H1 (cell line): ENCODE measurements at regions not wholly inside any gene's neighbourhood (a gene's known extent, or its start where the extent isn't known, plus 50 kb on each side); places are given as distances from the start of the nearest gene placed in this dataset.
A peak's percentile ranks its signal among the peaks of the same experiment; 100 is the strongest.

Source experiments
- CTCF ChIA-PET: fragments of 300-600 bp; sonication (Branson Sonifier 250); formaldehyde crosslinking; loops from one replicate; lab custom pipeline; 2021; ENCODE audit not compliant: partially characterized antibody; lab: Charles Lee
- POLR2A ChIA-PET: fragments of 300-600 bp; sonication (Branson Sonifier 250); formaldehyde crosslinking; loops from one replicate; lab custom pipeline; 2021; ENCODE audit warnings: inconsistent platforms; ENCODE audit not compliant: partially characterized antibody; lab: Charles Lee
- DNase-seq, 2 experiments: peaks; one replicate each; pipeline versions ENCODE4 v3.0.0 to v3.0.0-alpha.2; 2010 to 2022; ENCODE audit warnings: low spot score in 2 of 2, low read depth in 1 of 2, mixed read lengths in 1 of 2
- FAIRE-seq: peaks from 2 replicates; lab custom pipeline; 2011; peaks lifted over from hg19 to GRCh38; lab: Jason Lieb, UNC
- H2AFZ ChIP-seq: 2 replicates; pipeline ENCODE4 v1.8.1; 2012; ENCODE audit warnings: low read length, inconsistent platforms
- H2AK5ac ChIP-seq: 2 replicates; pipeline ENCODE4 v1.6.1; 2013; ENCODE audit warnings: low read depth, low read length
- H2BK120ac ChIP-seq: replicated peaks from 2 replicates; pipeline ENCODE3; 2013; ENCODE audit warnings: low read depth, low read length, inconsistent platforms
- H2BK12ac ChIP-seq: 2 replicates; pipeline ENCODE4 v1.6.1; 2013; ENCODE audit warnings: low read depth, low read length
- H2BK15ac ChIP-seq: 2 replicates; pipeline ENCODE4 v1.6.1; 2013; ENCODE audit warnings: low read length
- H2BK20ac ChIP-seq: 2 replicates; pipeline ENCODE4 v1.6.1; 2013; ENCODE audit warnings: low read length
- H2BK5ac ChIP-seq: 2 replicates; pipeline ENCODE4 v1.6.1; 2013; ENCODE audit warnings: low read depth, low read length
- H3K14ac ChIP-seq: 2 replicates; pipeline ENCODE4 v1.6.1; 2013; ENCODE audit warnings: inconsistent platforms; ENCODE audit not compliant: insufficient read length
- H3K18ac ChIP-seq: 2 replicates; pipeline ENCODE4 v1.6.1; 2013; ENCODE audit warnings: low read length; ENCODE audit errors: extremely low read depth
- H3K23ac ChIP-seq: 2 replicates; pipeline ENCODE4 v1.6.1; 2013; ENCODE audit warnings: inconsistent platforms; ENCODE audit not compliant: insufficient read length
- H3K23me2 ChIP-seq: 2 replicates; pipeline ENCODE4 v1.6.1; 2013; ENCODE audit warnings: low read depth, low read length
- H3K27ac ChIP-seq: 2 replicates; pipeline ENCODE4 v1.6.1; 2011; ENCODE audit warnings: low read depth, low read length, inconsistent platforms
- H3K27me3 ChIP-seq, 4 experiments: replicated peaks in 1 of 4; 1 replicate in 1 of 4; 2 replicates in 3 of 4; pipeline versions ENCODE4 v1.6.1 to v1.8.1; 2011 to 2013; ENCODE audit warnings: low read length in 3 of 4, mild to moderate bottlenecking in 3 of 4, inconsistent platforms in 2 of 4, mixed read lengths in 2 of 4, moderate library complexity in 1 of 4; ENCODE audit not compliant: control insufficient read depth in 3 of 4, insufficient read depth in 3 of 4; ENCODE audit errors: extremely low read depth in 1 of 4
- H3K36me3 ChIP-seq, 4 experiments: 2 replicates each; pipeline versions ENCODE4 v1.6.1 to v1.8.1; 2011 to 2013; ENCODE audit warnings: mild to moderate bottlenecking in 4 of 4, low read length in 3 of 4, moderate library complexity in 2 of 4, control low read depth in 1 of 4, inconsistent platforms in 1 of 4; ENCODE audit not compliant: insufficient read depth in 4 of 4, control insufficient read depth in 2 of 4
- H3K4ac ChIP-seq: replicated peaks from 2 replicates; pipeline ENCODE3; 2013; ENCODE audit warnings: low read length, low read depth, mixed read lengths, inconsistent platforms; ENCODE audit not compliant: insufficient read length
- H3K4me1 ChIP-seq, 4 experiments: replicated peaks in 1 of 4; 1 replicate in 1 of 4; 2 replicates in 3 of 4; pipeline versions ENCODE4 v1.6.1 to v1.8.1; 2011 to 2013; ENCODE audit warnings: low read length in 3 of 4, inconsistent platforms in 2 of 4, mixed read lengths in 1 of 4; ENCODE audit not compliant: insufficient read depth in 4 of 4, control insufficient read depth in 3 of 4
- H3K4me2 ChIP-seq, 2 experiments: 2 replicates each; pipeline versions ENCODE4 v1.6.1 to v1.8.1; 2011 to 2013; ENCODE audit warnings: low read depth in 2 of 2, low read length in 2 of 2, control low read depth in 1 of 2, inconsistent platforms in 1 of 2, mild to moderate bottlenecking in 1 of 2; ENCODE audit not compliant: insufficient read depth in 1 of 2
- H3K4me3 ChIP-seq, 4 experiments: fragments of 200-600, 300-600 bp in 1 of 4; sonication (generic), shearing (Covaris generic), sonication (Bioruptor Twin) in 1 of 4; 2 replicates each; pipeline versions ENCODE4 v1.5.1 to v1.8.1; 2011 to 2016; ENCODE audit warnings: low read length in 4 of 4, low read depth in 3 of 4, control low read depth in 2 of 4, inconsistent platforms in 2 of 4, mild to moderate bottlenecking in 2 of 4, mixed read lengths in 1 of 4, moderate library complexity in 1 of 4; ENCODE audit not compliant: insufficient read depth in 2 of 4; ENCODE audit errors: extremely low read depth in 1 of 4
- H3K56ac ChIP-seq: replicated peaks from 2 replicates; pipeline ENCODE3; 2013; ENCODE audit warnings: low read depth, mild to moderate bottlenecking, mixed read lengths, low read length, inconsistent platforms; ENCODE audit not compliant: insufficient read length
- H3K79me1 ChIP-seq: 2 replicates; pipeline ENCODE4 v1.6.1; 2013; ENCODE audit warnings: low read depth, low read length, control low read depth
- H3K79me2 ChIP-seq, 2 experiments: 2 replicates each; pipeline versions ENCODE4 v1.6.1 to v1.8.1; 2012 to 2013; ENCODE audit warnings: low read length in 2 of 2, mild to moderate bottlenecking in 2 of 2, inconsistent platforms in 1 of 2; ENCODE audit not compliant: insufficient read depth in 2 of 2, control insufficient read depth in 1 of 2
- H3K9ac ChIP-seq, 4 experiments: replicated peaks in 1 of 4; 1 replicate in 1 of 4; 2 replicates in 3 of 4; pipeline versions ENCODE4 v1.6.1 to v1.8.1; 2011 to 2013; ENCODE audit warnings: low read depth in 3 of 4, low read length in 3 of 4, control low read depth in 2 of 4, mild to moderate bottlenecking in 2 of 4, moderate library complexity in 2 of 4, inconsistent platforms in 1 of 4; ENCODE audit errors: extremely low read depth in 1 of 4
- H3K9me3 ChIP-seq, 2 experiments: 2 replicates each; pipeline versions ENCODE4 v1.6.1 to v1.8.1; 2012 to 2013; ENCODE audit warnings: mild to moderate bottlenecking in 2 of 2, moderate library complexity in 2 of 2, control low read depth in 1 of 2, inconsistent platforms in 1 of 2, low read depth in 1 of 2, low read length in 1 of 2, mixed read lengths in 1 of 2; ENCODE audit not compliant: insufficient read depth in 2 of 2
- H4K20me1 ChIP-seq, 2 experiments: replicated peaks in 1 of 2; 2 replicates each; pipeline versions ENCODE3 to v1.8.1; 2011 to 2013; ENCODE audit warnings: inconsistent platforms in 2 of 2, low read length in 2 of 2, mild to moderate bottlenecking in 1 of 2; ENCODE audit not compliant: insufficient read depth in 2 of 2, control insufficient read depth in 1 of 2
- H4K5ac ChIP-seq: 2 replicates; pipeline ENCODE4 v1.6.1; 2013; ENCODE audit warnings: low read length, low read depth, mixed read lengths, inconsistent platforms; ENCODE audit not compliant: insufficient read length
- H4K8ac ChIP-seq: 2 replicates; pipeline ENCODE4 v1.8.0; 2013; ENCODE audit warnings: mild to moderate bottlenecking, moderate library complexity, low read length, inconsistent platforms; ENCODE audit not compliant: insufficient read depth; ENCODE audit errors: extremely low read depth
- H4K91ac ChIP-seq: replicated peaks from 2 replicates; pipeline ENCODE3; 2013; ENCODE audit warnings: low read length, mixed read lengths, inconsistent platforms; ENCODE audit not compliant: insufficient read length
- ATF2 ChIP-seq: IDR thresholded peaks from 2 replicates; pipeline ENCODE4 v1.6.1; 2012; ENCODE audit warnings: low read length, inconsistent platforms
- CHD1 ChIP-seq: IDR thresholded peaks from 2 replicates; pipeline ENCODE4 v1.6.1; 2012; ENCODE audit warnings: low read depth, low read length, improper control_type of control experiment
- CHD2 ChIP-seq: IDR thresholded peaks from 2 replicates; pipeline ENCODE4 v1.6.1; 2012; ENCODE audit warnings: low read length, improper control_type of control experiment
- KDM5A ChIP-seq: fragments of 200-600 bp; IDR thresholded peaks from 2 replicates; pipeline ENCODE4 v1.7.1; 2012; ENCODE audit warnings: mild to moderate bottlenecking, low read length, inconsistent platforms, mixed read lengths
- POLR2A ChIP-seq, 2 experiments: IDR thresholded peaks; 1 replicate in 1 of 2; 2 replicates in 1 of 2; pipeline ENCODE4 v1.6.1; 2011; ENCODE audit warnings: low read depth in 2 of 2, low read length in 2 of 2, mild to moderate bottlenecking in 2 of 2; ENCODE audit errors: control extremely low read depth in 1 of 2
- SRF ChIP-seq: IDR thresholded peaks from 2 replicates; pipeline ENCODE4 v1.6.1; 2011; ENCODE audit warnings: mild to moderate bottlenecking, low read depth, low read length, moderate library complexity
- TEAD4 ChIP-seq: IDR thresholded peaks from 2 replicates; pipeline ENCODE4 v1.6.1; 2012; ENCODE audit warnings: low read depth, low read length, inconsistent platforms, mixed read lengths
- WGBS, 2 experiments: shearing (Covaris generic) in 1 of 2; methylation state at CpG; one replicate each; pipeline versions ENCODE4 v1.1.6 to v1.1.7; 2013 to 2015; ENCODE audit warnings: low lambda C conversion rate in 2 of 2, mixed read lengths in 2 of 2, inconsistent platforms in 1 of 2, low coverage in 1 of 2, missing lambda C conversion rate in 1 of 2; ENCODE audit not compliant: insufficient replicate concordance in 2 of 2, insufficient coverage in 1 of 2, insufficient read length in 1 of 2; ENCODE audit errors: extremely low coverage in 1 of 2, missing lambda C conversion rate in 1 of 2; 5-methylcytosine and 5-hydroxymethylcytosine counted together

GRCh38 chr12:92036061-92036620, 109.5 kb downstream of the BTG1 start:
- no peaks in the 10 kb centered on the region for H4K20me1 ChIP-seq
- H3K79me2 ChIP-seq = no peaks in the 10 kb centered on the region
- no peak overlapping the region for H3K56ac ChIP-seq
- H4K91ac ChIP-seq = no peak overlapping the region
- FAIRE-seq (no peak), DNase-seq (no peak)
- ChIA-PET POLR2A (no interaction called here), CTCF (interaction anchor here (0.6 to 1.2 kb wide), 3 partner anchors 78 to 307 kb away, joined by 3 read pairs; no protein-coding TSS in a partner anchor)
- no peak overlapping the region for H3K4me3 ChIP-seq
- no peaks in the 10 kb centered on the region for H3K27me3 ChIP-seq
- no peak overlapping the region for H3K14ac ChIP-seq
- no peak overlapping the region for H2BK15ac ChIP-seq
- TF ChIP-seq CHD1 (no peak), TEAD4 (no peak), KDM5A (no peak), SRF (no peak), CHD2 (no peak), POLR2A (IDR thresholded peaks at IDR 0.05; ENCODE audit: control extremely low read depth in 1 of 2, low read depth in 2 of 2, low read length in 2 of 2) (no peak), ATF2 (no peak)
- H2AK5ac ChIP-seq = no peak overlapping the region
- H2BK12ac ChIP-seq = no peak overlapping the region
- no peaks in the 10 kb centered on the region for H3K36me3 ChIP-seq
- H2BK20ac ChIP-seq = 0 out of 2 replicates have a peak overlapping the region, but pooled peaks have one; percentile 4
- H3K23me2 ChIP-seq = no peaks in the 10 kb centered on the region
- peaks cover 2 to 14% (median 12%) of the 10 kb centered on the region in 4 experiments; a peak in 6 of 7 replicates for H3K4me1 ChIP-seq
- no peak overlapping the region for H2BK120ac ChIP-seq
- H3K23ac ChIP-seq = no peak overlapping the region
- H3K9me3 ChIP-seq = no peaks in the 10 kb centered on the region
- no peak overlapping the region for H3K18ac ChIP-seq
- no peaks in the 10 kb centered on the region for H3K79me1 ChIP-seq
- H3K9ac ChIP-seq = no peak overlapping the region
- H3K27ac ChIP-seq = no peak overlapping the region
- no peak overlapping the region for H4K8ac ChIP-seq
- WGBS, 2 experiments = 84% methylated on average over 7 of the region's 7 CpGs; no CpG with 5 or more reads in 1 of the 2 experiments
- no peak overlapping the region for H3K4me2 ChIP-seq
- no peak overlapping the region for H3K4ac ChIP-seq
- no peak overlapping the region for H2BK5ac ChIP-seq
- no peak overlapping the region for H4K5ac ChIP-seq
- H2AFZ ChIP-seq = no peak overlapping the region
